ENCODE measurements at regions not wholly inside any gene's neighbourhood (a gene's known extent, or its start where the extent isn't known, plus 50 kb on each side); places are given as distances from the start of the nearest gene placed in this dataset.

GRCh38 chr17:36878216-36878615 lies 59.1 kb upstream of the LHX1 start:
- TF ChIP-seq CTCF (IDR thresholded peaks at IDR 0.05 in 4 of 5, conservative IDR thresholded peaks at IDR 0.05 in 1 of 5), result no peak
- TF ChIP-seq POLR2A (IDR thresholded peaks at IDR 0.05), result no peak
